SK-N-SH (cell line): ENCODE measurements at regions not wholly inside any gene's neighbourhood (a gene's known extent, or its start where the extent isn't known, plus 50 kb on each side); places are given as distances from the start of the nearest gene placed in this dataset.

ENCODE experiments used
- CTCF ChIA-PET: fragments of 300-600, 350-600 bp; formaldehyde crosslinking; extraction: SDS; loops from one replicate; lab custom pipeline; 2021; lab: Yijun Ruan, JAX
- POLR2A ChIA-PET: fragments of 350-600 bp; sonication (Branson Sonifier 250); formaldehyde crosslinking; extraction: SDS; loops from one replicate; lab custom pipeline; 2020; ENCODE audit warnings: antibody characterized with exemption, inconsistent platforms; lab: Yijun Ruan, JAX
- DNase-seq: peaks from one replicate; pipeline ENCODE4 v3.0.0; 2012
- H2AFZ ChIP-seq: fragments of 200-600 bp; sonication (generic); 2 replicates; pipeline ENCODE4 v1.8.1; 2016; ENCODE audit warnings: antibody characterized with exemption, mild to moderate bottlenecking, low read depth
- H3F3A ChIP-seq: fragments of 200-600 bp; sonication (generic); replicated peaks from 2 replicates; pipeline ENCODE3; 2016; ENCODE audit warnings: antibody characterized with exemption, mild to moderate bottlenecking; ENCODE audit not compliant: insufficient read depth
- H3K27ac ChIP-seq, 2 experiments: fragments of 200-500 bp in 1 of 2; fragments of 200-600 bp in 1 of 2; sonication (Bioruptor generic) in 1 of 2; sonication (generic), shearing (Covaris generic) in 1 of 2; 2 replicates each; pipeline versions ENCODE4 v1.5.1 to v1.6.1; 2014 to 2016; ENCODE audit warnings: low read depth in 2 of 2, inconsistent platforms in 1 of 2, low read length in 1 of 2, mild to moderate bottlenecking in 1 of 2, mixed read lengths in 1 of 2
- H3K27me3 ChIP-seq: fragments of 200-600 bp; sonication (generic), shearing (Covaris generic); 2 replicates; pipeline ENCODE4 v1.6.1; 2016; ENCODE audit warnings: mixed run types; ENCODE audit not compliant: insufficient read depth
- H3K36me3 ChIP-seq, 2 experiments: fragments of 200-500 bp in 1 of 2; fragments of 200-600 bp in 1 of 2; sonication (Bioruptor generic) in 1 of 2; sonication (generic) in 1 of 2; replicated peaks in 1 of 2; 2 replicates each; pipeline versions ENCODE3 to v1.5.1; 2014 to 2016; ENCODE audit warnings: low read length in 1 of 2, mild to moderate bottlenecking in 1 of 2; ENCODE audit not compliant: insufficient read depth in 2 of 2, control insufficient read depth in 1 of 2
- H3K4me1 ChIP-seq, 2 experiments: fragments of 200-500 bp in 1 of 2; fragments of 200-600 bp in 1 of 2; sonication (Bioruptor generic) in 1 of 2; sonication (generic), shearing (Covaris generic) in 1 of 2; 2 replicates each; pipeline versions ENCODE4 v1.5.1 to v1.6.1; 2014 to 2016; ENCODE audit warnings: low read depth in 1 of 2, low read length in 1 of 2, mixed run types in 1 of 2; ENCODE audit not compliant: insufficient read depth in 2 of 2, control insufficient read depth in 1 of 2
- H3K4me2 ChIP-seq: fragments of 200-600 bp; sonication (generic), shearing (Covaris generic); 2 replicates; pipeline ENCODE4 v1.6.1; 2017; ENCODE audit warnings: mixed run types
- H3K4me3 ChIP-seq, 2 experiments: fragments of 200-500 bp in 1 of 2; fragments of 200-600 bp in 1 of 2; sonication (Bioruptor generic) in 1 of 2; sonication (generic), shearing (Covaris generic) in 1 of 2; 2 replicates each; pipeline versions ENCODE4 v1.5.1 to v1.8.1; 2014 to 2016; ENCODE audit warnings: low read depth in 2 of 2, inconsistent platforms in 1 of 2, low read length in 1 of 2, mild to moderate bottlenecking in 1 of 2, mixed read lengths in 1 of 2, moderate library complexity in 1 of 2
- H3K79me2 ChIP-seq: fragments of 200-600 bp; sonication (generic); 2 replicates; pipeline ENCODE4 v1.8.1; 2017; ENCODE audit warnings: mild to moderate bottlenecking; ENCODE audit not compliant: insufficient read depth
- H3K9ac ChIP-seq: fragments of 200-600 bp; sonication (generic); 2 replicates; pipeline ENCODE4 v1.6.1; 2017; ENCODE audit warnings: mixed run types
- H3K9me2 ChIP-seq: fragments of 200-600 bp; sonication (generic); 2 replicates; pipeline ENCODE4 v1.6.1; 2017; ENCODE audit warnings: mixed run types
- H3K9me3 ChIP-seq: fragments of 200-600 bp; sonication (generic); 2 replicates; pipeline ENCODE4 v1.6.1; 2017; ENCODE audit warnings: mixed run types, mild to moderate bottlenecking, moderate library complexity
- H4K20me1 ChIP-seq: fragments of 200-600 bp; sonication (generic); 2 replicates; pipeline ENCODE4 v1.6.1; 2017; ENCODE audit warnings: mild to moderate bottlenecking, mixed run types; ENCODE audit not compliant: insufficient read depth
- ELF1 ChIP-seq: IDR thresholded peaks from 2 replicates; pipeline ENCODE4 v1.4.0; 2012
- EZH2phosphoT487 ChIP-seq: fragments of 200-600 bp; sonication (generic); IDR thresholded peaks from 2 replicates; pipeline ENCODE4 v1.6.1; 2017; ENCODE audit warnings: low read depth, mixed run types, mild to moderate bottlenecking, antibody characterized with exemption, moderate library complexity, borderline replicate concordance
- FOSL2 ChIP-seq: IDR thresholded peaks from 2 replicates; pipeline ENCODE4 v1.4.0; 2012; ENCODE audit warnings: low read depth, mild to moderate bottlenecking, moderate library complexity, borderline replicate concordance
- FOXJ3 ChIP-seq: sonication (generic); formaldehyde crosslinking; IDR thresholded peaks from 2 replicates; pipeline ENCODE4 v1.5.1; 2020; ENCODE audit warnings: mild to moderate bottlenecking, missing genetic modification reagents
- GATA2 ChIP-seq: sonication (generic); formaldehyde crosslinking; IDR thresholded peaks from 2 replicates; pipeline ENCODE4 v1.5.0; 2020; ENCODE audit warnings: mild to moderate bottlenecking, missing genetic modification reagents
- IRF3 ChIP-seq: fragments of 150-350 bp; IDR thresholded peaks from 2 replicates; pipeline ENCODE4 v1.6.1; 2016; ENCODE audit warnings: mild to moderate bottlenecking, low read depth, low read length
- MXI1 ChIP-seq: IDR thresholded peaks from 2 replicates; pipeline ENCODE4 v1.6.1; 2012; ENCODE audit warnings: mild to moderate bottlenecking, low read depth, low read length, improper control_type of control experiment
- NRF1 ChIP-seq: IDR thresholded peaks from 2 replicates; pipeline ENCODE4 v1.6.1; 2012; ENCODE audit warnings: low read depth, mild to moderate bottlenecking, low read length
- POLR2AphosphoS5 ChIP-seq: IDR thresholded peaks from 2 replicates; pipeline ENCODE4 v1.6.1; 2012; ENCODE audit warnings: low read depth, low read length
- RAD21 ChIP-seq: IDR thresholded peaks from 2 replicates; pipeline ENCODE4 v1.6.1; 2012; ENCODE audit warnings: mild to moderate bottlenecking, low read length
- REST ChIP-seq: IDR thresholded peaks from 2 replicates; pipeline ENCODE4 v1.6.1; 2012; ENCODE audit warnings: mild to moderate bottlenecking, low read depth, low read length, moderate library complexity
- RXRA ChIP-seq: IDR thresholded peaks from 2 replicates; pipeline ENCODE4 v1.4.0; 2012; ENCODE audit warnings: low read depth, mild to moderate bottlenecking, borderline replicate concordance
- SMC3 ChIP-seq: IDR thresholded peaks from 2 replicates; pipeline ENCODE4 v1.6.1; 2012; ENCODE audit warnings: low read depth, low read length, improper control_type of control experiment
- TEAD4 ChIP-seq: IDR thresholded peaks from 2 replicates; pipeline ENCODE4 v1.4.0; 2012; ENCODE audit warnings: mild to moderate bottlenecking, borderline replicate concordance; ENCODE audit not compliant: insufficient read depth
- USF1 ChIP-seq: IDR thresholded peaks from 2 replicates; pipeline ENCODE4 v1.4.0; 2012; ENCODE audit warnings: low read depth, borderline replicate concordance
- YY1 ChIP-seq: IDR thresholded peaks from 2 replicates; pipeline ENCODE4 v1.4.0; 2012; ENCODE audit warnings: low read depth, mild to moderate bottlenecking
- ZBTB33 ChIP-seq: IDR thresholded peaks from 2 replicates; pipeline ENCODE4 v1.4.0; 2012; ENCODE audit warnings: low read depth, borderline replicate concordance
- whole genome bisulfite sequencing: methylation state at CpG from one replicate; pipeline ENCODE4 v1.1.6; 2017; ENCODE audit warnings: low lambda C conversion rate; 5-methylcytosine and 5-hydroxymethylcytosine counted together

- ChIA-PET POLR2A (no interaction called here), CTCF (interaction anchor here (1.0 kb wide), 1 partner anchor 10 kb away, joined by 3 read pairs; no protein-coding TSS in a partner anchor)
- TF ChIP-seq ZBTB33, result no peak
- no peaks in the 10 kb centered on the region for H3K9me3 ChIP-seq
- H3K36me3 ChIP-seq, result no peaks in the 10 kb centered on the region
- no peak overlapping the region for H3K4me2 ChIP-seq
- peak overlapping the region in 1 of 2 experiments; percentile 19; a peak in 1 of 4 replicates for H3K27ac ChIP-seq
- WGBS, result 46% methylated on average over 1 of the region's 1 CpG
- H3K4me3 ChIP-seq, result no peak overlapping the region
- H3K9ac ChIP-seq, result no peak overlapping the region
- no peak for DNase-seq
- no peak overlapping the region for H2AFZ ChIP-seq
- no peaks in the 10 kb centered on the region for H3K79me2 ChIP-seq
- no peaks in the 10 kb centered on the region for H3K9me2 ChIP-seq
- no peaks in the 10 kb centered on the region for H3F3A ChIP-seq
- H4K20me1 ChIP-seq, result no peaks in the 10 kb centered on the region
- H3K27me3 ChIP-seq, result no peaks in the 10 kb centered on the region
- peaks cover 0 to 7% of the 10 kb centered on the region in 2 experiments; a peak in 2 of 4 replicates for H3K4me1 ChIP-seq
Measured at GRCh38 chrX:10922835-10923234, 188.3 kb upstream of the HCCS start.

GRCh38 chrX:10923466-10923865 lies 187.7 kb upstream of the HCCS start:
- Histone ChIP-seq H2AFZ (no peak overlapping the region), H3K9me2 (no peaks in the 10 kb centered on the region), H3K27me3 (no peaks in the 10 kb centered on the region), H3F3A (no peaks in the 10 kb centered on the region), H4K20me1 (no peaks in the 10 kb centered on the region), H3K36me3 (no peaks in the 10 kb centered on the region), H3K4me3 (no peak overlapping the region), H3K79me2 (no peaks in the 10 kb centered on the region), H3K4me2 (no peak overlapping the region), H3K4me1 (peaks cover 0 to 7% of the 10 kb centered on the region in 2 experiments; a peak in 2 of 4 replicates), H3K9me3 (no peaks in the 10 kb centered on the region), H3K9ac (no peak overlapping the region), H3K27ac (no peak overlapping the region)
- 51% methylated on average over 3 of the region's 3 CpGs for whole genome bisulfite sequencing
- no peak for TF ChIP-seq ELF1
- no peak for TF ChIP-seq RXRA
- no peak for TF ChIP-seq REST
- no peak for TF ChIP-seq YY1
- TF ChIP-seq MXI1, result no peak
- TF ChIP-seq RAD21, result no peak
- no peak for TF ChIP-seq USF1
- no peak for TF ChIP-seq EZH2phosphoT487
- no peak for TF ChIP-seq IRF3
- no peak for TF ChIP-seq FOXJ3 (CRISPR knock-in tag)
- no peak for TF ChIP-seq SMC3
- TF ChIP-seq FOSL2, result no peak
- no peak for TF ChIP-seq NRF1
- no peak for TF ChIP-seq POLR2AphosphoS5
- TF ChIP-seq TEAD4, result no peak
- no peak for TF ChIP-seq GATA2
- POLR2A ChIA-PET, result no interaction called here
- CTCF ChIA-PET, result interaction anchor here (1.0 kb wide), 1 partner anchor 10 kb away, joined by 3 read pairs; no protein-coding TSS in a partner anchor
- DNase-seq, result no peak
